NCI-H2196 treated with DMSO at 0.1 percent for 48 hours (cell line): ENCODE measurements at regions not wholly inside any gene's neighbourhood (a gene's known extent, or its start where the extent isn't known, plus 50 kb on each side); places are given as distances from the start of the nearest gene placed in this dataset.

Experiments
- DNase-seq: peaks from one replicate; lab custom pipeline; 2025; ENCODE audit not compliant: unreplicated experiment; lab: John Stamatoyannopoulos, UW

GRCh38 chr14:105839425-105840265 lies 313.3 kb downstream of the TMEM121 start:
- DNase-seq = no peak

DNA sequence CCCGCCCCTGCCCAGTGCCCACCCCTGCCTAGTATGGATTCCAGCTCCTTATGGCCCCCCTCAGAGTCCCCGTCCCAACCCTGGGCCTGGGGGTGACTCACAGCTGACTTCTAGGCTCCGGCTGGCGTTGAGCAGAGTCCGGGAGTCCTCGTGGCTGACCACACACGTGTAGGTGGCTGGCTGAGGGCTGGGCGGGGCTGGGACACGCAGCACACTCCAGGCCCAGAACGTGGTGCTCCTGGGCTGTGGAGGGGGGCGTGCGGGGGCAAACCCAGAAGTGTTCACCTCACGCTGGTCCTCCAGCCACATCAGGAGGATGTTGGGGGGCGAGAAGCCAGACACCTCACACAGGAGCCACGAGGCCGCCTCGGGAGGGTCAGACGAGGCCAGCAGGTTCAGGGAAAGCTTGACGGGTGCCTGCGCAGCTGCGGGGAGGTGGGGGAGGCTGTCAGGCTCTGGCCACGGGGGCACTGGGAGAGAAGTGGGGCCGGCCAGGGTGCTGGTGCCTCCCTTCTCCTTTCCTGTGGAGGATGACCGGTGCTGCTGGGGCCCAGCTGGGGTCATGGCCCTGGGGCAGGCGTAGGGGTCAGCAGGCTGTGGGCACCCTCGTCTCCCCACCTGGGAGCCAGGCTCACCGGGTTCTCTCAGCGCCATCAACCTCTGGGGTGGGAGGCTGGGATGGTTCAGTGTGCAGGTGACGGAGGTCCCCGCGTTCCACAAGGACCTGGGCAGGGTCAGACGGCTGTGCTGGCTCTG lies 314.1 kb downstream of the TMEM121 start:
- no peak for DNase-seq

- DNase-seq = no peak
Observed at GRCh38 chr14:105841022-105842009, 314.9 kb downstream of the TMEM121 start.

DNA sequence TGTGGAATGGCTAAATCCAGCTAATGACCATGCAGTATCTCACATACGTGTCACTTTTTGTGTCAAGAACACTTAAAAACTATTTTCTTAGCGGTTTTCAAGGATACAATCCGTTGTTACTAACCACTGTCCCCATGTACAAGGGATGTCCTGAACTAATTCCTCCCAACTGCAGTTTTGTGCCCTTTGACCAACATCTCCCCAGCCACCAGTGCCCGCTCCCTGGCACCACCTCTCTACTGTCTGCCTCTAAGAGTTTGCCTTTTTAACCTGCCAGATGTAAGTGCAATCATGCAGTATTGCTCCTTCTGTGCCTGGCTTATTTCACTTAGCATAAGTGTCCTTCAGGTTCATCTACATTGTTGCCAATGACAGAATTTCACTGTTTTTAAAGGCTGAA lies 315.7 kb downstream of the TMEM121 start:
- DNase-seq = no peak

GRCh38 chr14:105843444-105844046 lies 317.2 kb downstream of the TMEM121 start:
- no peak for DNase-seq

DNA sequence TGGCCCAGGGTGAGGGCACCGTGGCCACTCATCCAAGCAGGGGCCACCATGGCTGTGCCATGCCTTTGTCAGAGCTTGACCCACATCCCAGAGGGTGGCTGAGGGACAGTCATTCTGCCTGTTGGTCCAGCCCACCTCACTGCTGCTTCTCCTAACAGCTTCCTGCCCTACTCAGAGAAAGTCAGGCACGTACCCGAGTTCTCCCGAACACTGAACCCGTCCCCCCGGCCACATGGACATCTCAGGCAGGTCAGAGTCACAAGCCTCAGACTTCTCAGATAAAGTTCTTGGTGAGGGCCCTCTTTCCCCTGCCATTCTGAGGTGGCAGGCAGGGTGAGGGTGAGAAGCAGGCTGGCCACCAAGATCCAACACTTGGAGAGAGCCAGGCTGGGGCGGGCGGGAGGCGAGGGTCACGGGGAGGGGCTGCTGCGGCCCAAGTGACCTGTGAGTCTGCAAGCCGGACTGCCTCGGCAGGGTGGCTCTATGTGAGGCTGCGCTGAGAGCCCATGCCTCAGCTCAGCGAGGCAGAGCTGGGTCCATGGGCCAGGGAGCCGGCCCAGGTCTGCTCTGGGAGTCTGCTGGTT lies 317.8 kb downstream of the TMEM121 start:
- no peak for DNase-seq

- DNase-seq = no peak
Observed at GRCh38 chr14:105844810-105845724, 318.7 kb downstream of the TMEM121 start.

DNA sequence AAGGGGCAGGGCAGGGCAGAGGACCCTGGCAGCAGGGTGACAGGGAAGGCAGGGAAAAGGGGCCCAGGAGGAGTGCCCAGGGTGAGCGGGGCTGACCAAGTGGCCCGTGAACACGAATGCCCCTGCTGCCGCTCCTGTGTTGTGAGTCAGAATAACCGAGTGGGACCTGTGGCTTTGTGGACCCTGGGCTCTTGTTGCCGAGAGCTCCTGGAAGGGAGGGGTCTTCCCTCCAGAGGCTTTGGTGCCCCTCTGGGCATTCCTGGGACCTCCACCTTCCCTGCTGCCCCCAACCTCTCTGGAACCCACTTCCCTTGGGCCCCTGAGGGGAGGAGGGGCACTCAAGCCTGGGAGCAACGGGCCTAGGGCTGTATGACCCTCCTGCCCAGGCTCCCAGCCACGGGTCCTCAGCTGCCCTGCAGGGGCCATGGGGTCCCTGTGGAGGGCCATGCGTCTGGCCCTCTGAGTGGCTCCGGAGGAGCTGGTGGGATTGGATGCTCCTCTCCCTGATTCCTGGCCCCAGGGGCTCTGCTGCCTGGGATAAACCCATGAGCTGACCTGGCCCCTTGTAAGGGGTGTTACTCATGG lies 319.4 kb downstream of the TMEM121 start:
- no peak for DNase-seq

DNA sequence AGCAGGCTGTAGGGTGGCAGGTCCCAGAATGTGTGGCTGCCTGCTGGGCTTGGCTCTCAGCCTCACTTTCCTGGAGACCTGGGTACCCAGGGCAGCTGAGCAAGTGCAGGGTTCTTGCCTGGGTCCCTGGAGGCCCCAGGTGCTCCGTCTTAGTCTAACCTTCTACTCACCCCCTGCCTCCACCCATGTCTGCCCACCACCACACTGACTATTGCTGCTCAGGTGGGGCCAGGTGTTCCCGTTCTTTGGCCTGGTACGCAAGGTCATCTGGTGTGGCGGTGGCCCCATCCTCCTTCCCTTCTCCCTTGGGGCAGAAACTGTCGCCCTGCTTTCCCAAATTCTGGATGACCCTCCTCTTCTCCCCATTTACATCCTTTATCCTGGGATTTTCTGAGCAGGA lies 319.9 kb downstream of the TMEM121 start:
- DNase-seq = no peak

GRCh38 chr14:105847400-105847799 lies 321.0 kb downstream of the TMEM121 start:
- DNase-seq = no peak

GRCh38 chr14:105848570-105848969 lies 322.2 kb downstream of the TMEM121 start:
- no peak for DNase-seq

- DNase-seq = no peak
Observed at GRCh38 chr14:105849933-105850626, 323.7 kb downstream of the TMEM121 start.

DNA sequence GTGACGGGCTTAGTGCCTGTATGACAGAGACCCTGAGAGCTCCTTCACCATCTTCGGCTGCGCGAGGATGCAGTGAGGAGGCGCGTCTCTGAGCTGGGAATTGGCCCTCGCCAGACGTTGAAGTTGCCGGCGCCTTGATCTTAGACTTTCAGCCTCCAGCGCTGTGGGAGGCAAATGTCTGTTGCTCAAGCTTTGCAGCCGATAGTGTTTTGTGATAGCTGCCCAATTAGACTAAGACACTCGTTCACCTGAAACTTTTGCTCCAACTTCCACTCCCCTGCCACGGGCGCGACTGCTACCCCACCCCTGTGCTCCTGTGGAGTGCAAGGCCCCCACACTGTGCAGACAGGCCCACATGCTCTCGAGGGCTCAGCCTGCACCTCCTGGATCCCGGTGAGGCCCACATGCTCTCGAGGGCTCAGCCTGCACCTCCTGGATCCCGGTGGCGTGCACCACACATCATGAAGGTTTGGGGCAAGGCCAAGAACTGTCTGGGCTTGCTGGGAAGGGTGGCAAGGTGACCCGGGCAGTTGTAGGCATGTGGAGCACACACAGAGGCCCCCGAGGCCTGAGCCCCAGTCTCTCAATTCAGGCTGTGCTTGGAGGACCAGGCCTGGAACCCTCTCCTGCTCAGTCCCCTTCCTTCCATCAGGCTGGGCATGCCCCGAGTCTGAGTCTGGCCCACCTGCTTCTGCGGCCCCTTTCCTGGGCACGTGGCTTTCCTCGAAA lies 324.6 kb downstream of the TMEM121 start:
- no peak for DNase-seq

- no peak for DNase-seq
Observed at GRCh38 chr14:105851716-105852377, 325.5 kb downstream of the TMEM121 start.

DNA sequence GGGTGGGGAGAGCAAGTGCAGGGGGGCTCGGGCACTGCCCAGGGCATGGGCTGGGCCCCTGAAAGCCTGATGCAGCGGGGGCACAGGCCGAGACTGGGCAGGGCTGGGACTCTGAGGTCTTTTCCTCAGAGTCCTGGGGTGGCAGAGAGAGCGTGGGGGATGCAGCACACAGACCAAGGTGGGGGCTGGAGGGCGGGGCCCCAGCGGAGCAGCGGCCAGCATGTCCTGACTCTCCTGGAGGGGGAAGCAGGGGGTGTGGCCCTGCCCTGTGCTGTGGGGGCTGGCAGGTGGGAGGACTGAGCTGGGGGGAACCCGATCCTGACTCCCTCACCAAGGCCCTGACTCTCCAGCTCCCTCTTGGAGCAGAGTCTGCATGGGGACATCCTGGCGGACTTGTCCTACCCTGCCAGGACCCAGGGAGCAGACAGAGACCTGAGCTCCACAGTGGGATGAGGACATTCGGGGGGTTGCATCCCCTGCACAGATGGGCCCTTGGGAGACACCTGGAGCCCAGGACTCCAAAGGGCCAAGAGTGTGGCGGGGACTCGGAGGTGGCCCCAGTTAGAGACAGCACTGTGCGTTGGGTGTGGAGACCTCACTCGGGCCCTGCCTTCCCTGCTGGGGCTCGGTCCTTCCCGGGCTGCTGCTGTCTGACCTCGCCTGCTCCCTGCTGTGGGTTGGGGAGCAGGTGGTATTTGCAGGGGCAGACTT lies 326.1 kb downstream of the TMEM121 start:
- DNase-seq = no peak

GRCh38 chr14:105853089-105853906 lies 326.9 kb downstream of the TMEM121 start:
- no peak for DNase-seq
